ENCODE measurements at regions not wholly inside any gene's neighbourhood (a gene's known extent, or its start where the extent isn't known, plus 50 kb on each side); places are given as distances from the start of the nearest gene placed in this dataset.

- DNase-seq (ENCODE audit: low read depth), result no peak
Measured at GRCh38 chr7:22911889-22912288, 89.2 kb upstream of the TOMM7 start.

GRCh38 chr7:22909917-22910316, 87.3 kb upstream of the TOMM7 start:
- no peak for DNase-seq (ENCODE audit: low read depth)

- DNase-seq (ENCODE audit: low read depth), result no peak
Measured at GRCh38 chr7:22907805-22908204, 85.2 kb upstream of the TOMM7 start.

- DNase-seq (ENCODE audit: low read depth), result no peak
Measured at GRCh38 chr7:22900784-22901183, 78.1 kb upstream of the TOMM7 start.

DNA sequence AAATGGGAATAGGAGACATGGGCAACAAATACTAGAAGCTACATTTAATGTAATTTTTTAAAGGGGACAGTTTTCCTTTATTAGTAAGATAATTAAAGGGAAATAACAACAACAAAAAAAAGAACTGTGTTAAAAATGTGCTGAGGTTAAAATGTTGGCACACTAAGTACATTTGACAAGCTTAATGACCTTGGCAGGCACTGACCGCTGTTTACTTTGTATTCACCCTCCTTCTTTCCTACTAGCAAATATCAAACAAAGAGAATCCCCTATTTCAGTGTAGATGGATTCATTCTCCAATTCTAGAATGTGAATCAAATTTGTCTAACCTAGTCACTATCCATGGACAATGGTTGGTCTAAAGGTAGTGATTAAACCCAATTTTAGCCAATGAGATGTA, 77.5 kb upstream of the TOMM7 start:
- no peak for DNase-seq (ENCODE audit: low read depth)

GRCh38 chr7:22896917-22897316, 74.3 kb upstream of the TOMM7 start:
- no peak for DNase-seq (ENCODE audit: low read depth)

DNA sequence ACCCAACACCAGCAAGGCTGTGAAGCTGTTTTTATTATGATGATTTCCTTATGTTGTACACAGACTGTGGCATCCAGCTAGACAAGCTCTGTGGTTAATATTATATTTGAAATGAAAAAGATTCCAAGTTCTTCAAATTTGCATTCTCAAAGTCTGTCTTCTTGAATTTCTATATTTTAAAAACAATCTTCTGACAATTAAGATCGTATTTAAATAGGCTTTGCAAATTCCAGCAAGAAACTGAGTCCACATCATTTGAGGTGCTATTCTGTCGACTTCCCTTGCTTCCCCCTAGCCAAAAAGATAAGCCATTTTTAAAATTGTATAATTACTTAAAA, 73.1 kb upstream of the TOMM7 start:
- no peak for DNase-seq (ENCODE audit: low read depth)

DNA sequence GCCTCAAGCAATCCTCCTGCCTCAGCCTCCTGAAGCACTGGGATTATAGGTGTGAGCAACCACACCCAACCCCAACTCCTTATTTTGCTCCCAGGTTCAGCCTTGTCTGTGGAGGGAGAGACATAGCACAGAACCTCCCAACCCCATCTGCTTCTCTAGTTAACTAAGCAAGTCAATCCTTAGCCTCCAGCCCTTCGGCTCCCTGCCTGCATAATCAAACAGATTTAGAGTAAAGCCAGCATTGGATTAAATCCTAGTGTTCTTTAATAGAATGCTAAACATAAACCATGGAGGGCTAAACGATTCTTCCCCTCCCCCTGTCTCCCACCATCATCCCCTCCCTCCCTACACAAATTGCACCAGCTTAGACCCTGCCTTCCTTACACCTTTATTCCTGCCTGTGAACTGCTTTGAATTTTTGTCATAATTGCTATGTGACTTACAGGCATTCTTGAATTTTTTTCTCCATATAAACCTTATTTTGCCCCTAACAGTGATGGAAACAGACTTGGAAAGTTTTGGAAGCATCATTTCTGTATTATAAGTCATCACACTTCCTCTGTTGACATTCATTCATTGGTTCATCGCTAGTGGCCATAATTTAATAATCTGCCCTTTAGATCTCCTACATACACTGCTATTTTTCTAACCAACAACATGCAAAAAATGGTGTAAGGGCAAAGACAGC, 72.6 kb upstream of the TOMM7 start:
- DNase-seq (ENCODE audit: low read depth), result no peak

GRCh38 chr7:22894546-22894945, 71.9 kb upstream of the TOMM7 start:
- DNase-seq (ENCODE audit: low read depth), result no peak

GRCh38 chr7:22890773-22891172, 68.1 kb upstream of the TOMM7 start:
- DNase-seq (ENCODE audit: low read depth), result no peak

GRCh38 chr7:22885797-22886261, 63.2 kb upstream of the TOMM7 start:
- DNase-seq (ENCODE audit: low read depth), result peak; percentile 15

GRCh38 chr7:22884911-22885788, 62.5 kb upstream of the TOMM7 start:
- no peak for DNase-seq (ENCODE audit: low read depth)

- DNase-seq (ENCODE audit: low read depth), result no peak
Measured at GRCh38 chr7:22882106-22882505, 59.5 kb upstream of the TOMM7 start.

GRCh38 chr7:22879709-22880306, 57.2 kb upstream of the TOMM7 start:
- no peak for DNase-seq (ENCODE audit: low read depth)

DNA sequence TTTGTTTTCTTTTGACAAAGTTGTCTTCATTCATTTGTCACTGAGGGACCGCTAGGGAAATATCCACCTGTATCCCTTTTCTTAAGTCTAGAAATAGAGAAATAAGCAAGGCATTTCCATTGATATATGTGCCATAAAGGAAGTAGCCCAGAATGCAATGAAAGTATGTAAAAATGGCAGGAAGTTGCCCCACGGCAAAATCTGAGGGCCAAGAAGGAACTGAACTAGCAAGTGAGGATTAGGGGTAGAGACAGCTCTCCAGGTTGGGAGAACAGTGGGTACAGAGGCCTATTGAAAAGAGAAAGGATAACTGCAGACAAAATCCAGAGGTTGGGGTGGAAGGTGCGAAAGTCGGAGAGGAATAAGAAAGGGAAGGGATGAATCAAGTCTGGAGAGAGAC, 56.6 kb upstream of the TOMM7 start:
- DNase-seq (ENCODE audit: low read depth), result no peak

DNA sequence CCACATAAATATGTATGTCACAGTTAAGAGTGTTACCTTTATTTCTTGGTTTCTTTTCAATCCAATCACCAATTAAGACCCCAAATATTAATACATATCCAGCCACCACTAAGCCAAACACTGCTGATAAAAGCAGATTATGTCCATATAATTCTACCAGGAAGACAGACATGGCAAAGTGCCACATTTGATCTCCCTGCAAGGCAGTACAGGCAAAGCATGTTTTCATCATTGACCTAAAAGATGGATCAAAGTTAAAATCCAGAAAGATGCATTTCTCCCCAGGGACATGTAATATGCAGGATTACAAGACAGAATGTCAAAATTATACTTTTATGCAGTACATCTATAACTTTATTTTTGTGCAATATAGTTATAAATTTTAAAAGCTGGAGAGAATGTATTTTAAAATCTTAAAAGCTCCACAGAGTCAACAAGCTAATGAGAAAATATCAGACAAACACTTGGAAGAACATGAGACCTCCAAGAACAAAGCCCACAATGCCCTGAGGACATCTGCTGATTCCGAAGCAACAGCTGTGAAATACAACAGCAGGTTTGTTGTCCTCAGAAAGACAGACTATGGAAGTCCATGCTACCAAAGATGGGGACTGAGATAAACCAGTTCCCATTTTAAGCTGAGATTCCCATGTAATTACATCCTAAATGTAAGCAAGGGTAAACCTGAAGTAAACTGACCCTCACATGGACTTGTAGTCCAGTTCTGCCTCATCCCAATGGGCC, 54.5 kb upstream of the TOMM7 start:
- no peak for DNase-seq (ENCODE audit: low read depth)

DNA sequence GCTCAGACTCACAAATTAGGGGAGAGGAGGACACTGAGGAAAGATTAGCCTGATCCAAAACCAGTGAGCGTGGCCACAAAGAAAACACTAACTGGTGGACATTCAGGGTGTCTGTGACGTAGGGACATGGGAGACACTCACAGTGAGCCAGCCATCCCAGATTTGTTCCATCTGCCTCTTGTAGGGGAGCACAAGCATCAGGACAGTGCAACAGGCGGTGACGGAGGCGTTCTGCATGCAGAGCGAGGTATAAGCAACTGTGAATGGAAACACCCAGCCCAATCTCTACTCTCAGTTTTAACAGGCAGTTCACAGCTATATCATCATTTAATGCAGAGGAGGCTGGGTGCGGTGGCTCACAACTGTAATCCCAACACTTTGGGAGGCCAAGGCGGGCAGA, 52.8 kb upstream of the TOMM7 start:
- no peak for DNase-seq (ENCODE audit: low read depth)

- no peak for DNase-seq (ENCODE audit: low read depth)
Measured at GRCh38 chr7:22874904-22875303, 52.3 kb upstream of the TOMM7 start.
